ENCODE measurements at regions not wholly inside any gene's neighbourhood (a gene's known extent, or its start where the extent isn't known, plus 50 kb on each side); places are given as distances from the start of the nearest gene placed in this dataset.

DNA sequence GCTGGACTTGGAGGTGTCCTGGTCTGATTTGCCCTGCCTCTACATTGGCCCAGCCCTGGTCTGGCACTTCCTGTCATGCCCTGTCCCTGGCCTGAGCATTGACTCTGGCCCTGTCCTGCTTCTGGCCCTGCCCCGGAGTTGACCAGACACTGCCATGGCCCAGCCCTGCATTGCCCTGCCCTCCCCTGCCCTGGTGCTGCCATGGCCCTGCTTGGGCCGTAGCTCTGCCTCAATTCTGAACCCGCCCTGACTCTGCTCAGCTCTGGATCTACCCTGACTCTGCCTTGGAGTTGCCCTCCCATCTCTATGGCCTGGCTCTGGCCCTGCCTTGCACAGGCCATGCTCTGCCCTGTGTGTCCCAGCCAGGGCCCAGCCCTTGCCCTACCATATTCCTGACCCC, 647.1 kb downstream of the ZNF37A start:
- DNase-seq (ENCODE audit: low read depth in 1 of 2, low spot score in 2 of 2) (no peak), FAIRE-seq (no peak)
- H2BK20ac ChIP-seq (ENCODE audit: low read length) = no peak overlapping the region
- H3K27me3 ChIP-seq (replicated peaks in 1 of 4; ENCODE audit: control insufficient read depth in 3 of 4, extremely low read depth in 1 of 4, insufficient read depth in 3 of 4, low read length in 3 of 4) = no peaks in the 10 kb centered on the region
- H2AFZ ChIP-seq (ENCODE audit: low read length) = no peak overlapping the region
- peaks cover 34 to 69% of the 10 kb centered on the region in 2 experiments for H3K9me3 ChIP-seq (ENCODE audit: insufficient read depth in 2 of 2, low read depth in 1 of 2, low read length in 1 of 2)
- no peak overlapping the region for H2BK120ac ChIP-seq (replicated peaks; ENCODE audit: low read depth, low read length)
- no peaks in the 10 kb centered on the region for H4K20me1 ChIP-seq (replicated peaks in 1 of 2; ENCODE audit: control insufficient read depth in 1 of 2, insufficient read depth in 2 of 2, low read length in 2 of 2)
- no peak overlapping the region for H3K18ac ChIP-seq (ENCODE audit: extremely low read depth, low read length)
- H3K4me2 ChIP-seq (ENCODE audit: insufficient read depth in 1 of 2, low read depth in 2 of 2, low read length in 2 of 2) = no peak overlapping the region
- no peak overlapping the region for H3K27ac ChIP-seq (ENCODE audit: low read depth, low read length)
- H3K79me2 ChIP-seq (ENCODE audit: control insufficient read depth in 1 of 2, insufficient read depth in 2 of 2, low read length in 2 of 2) = no peaks in the 10 kb centered on the region
- H3K9ac ChIP-seq (replicated peaks in 1 of 4; ENCODE audit: extremely low read depth in 1 of 4, low read depth in 3 of 4, low read length in 3 of 4) = no peak overlapping the region
- H3K79me1 ChIP-seq (ENCODE audit: low read depth, low read length) = no peaks in the 10 kb centered on the region
- no peak overlapping the region for H4K5ac ChIP-seq (ENCODE audit: insufficient read length, low read depth, low read length)
- no peak overlapping the region for H2AK5ac ChIP-seq (ENCODE audit: low read depth, low read length)
- H3K23ac ChIP-seq (ENCODE audit: insufficient read length) = no peak overlapping the region
- ChIA-PET CTCF (ENCODE audit: partially characterized antibody) (no interaction called here), POLR2A (ENCODE audit: partially characterized antibody) (no interaction called here)
- no peak overlapping the region for H4K8ac ChIP-seq (ENCODE audit: extremely low read depth, insufficient read depth, low read length)
- no peak overlapping the region for H3K56ac ChIP-seq (replicated peaks; ENCODE audit: insufficient read length, low read depth, low read length)
- H4K91ac ChIP-seq (replicated peaks; ENCODE audit: insufficient read length, low read length) = no peak overlapping the region
- H3K4me1 ChIP-seq (replicated peaks in 1 of 4; ENCODE audit: control insufficient read depth in 3 of 4, insufficient read depth in 4 of 4, low read length in 3 of 4) = no peaks in the 10 kb centered on the region
- no peaks in the 10 kb centered on the region for H3K23me2 ChIP-seq (ENCODE audit: low read depth, low read length)
- no peak overlapping the region for H3K14ac ChIP-seq (ENCODE audit: insufficient read length)
- no peak overlapping the region for H2BK12ac ChIP-seq (ENCODE audit: low read depth, low read length)
- H3K4ac ChIP-seq (replicated peaks; ENCODE audit: insufficient read length, low read depth, low read length) = no peak overlapping the region
- TF ChIP-seq BCL11A (IDR thresholded peaks at IDR 0.05; ENCODE audit: low read depth in 2 of 2, low read length in 2 of 2) (no peak), SRF (IDR thresholded peaks at IDR 0.05; ENCODE audit: low read depth, low read length) (no peak), CREB1 (IDR thresholded peaks at IDR 0.05) (no peak), TEAD4 (IDR thresholded peaks at IDR 0.05; ENCODE audit: low read depth, low read length) (no peak), FOSL1 (IDR thresholded peaks at IDR 0.05; ENCODE audit: insufficient read depth, low read depth, low read length) (no peak), SP4 (IDR thresholded peaks at IDR 0.05; ENCODE audit: low read length) (no peak), RAD21 (IDR thresholded peaks at IDR 0.05 in 1 of 2, conservative IDR thresholded peaks at IDR 0.05 in 1 of 2; ENCODE audit: low read depth in 2 of 2, low read length in 2 of 2) (no peak), POLR2A (IDR thresholded peaks at IDR 0.05; ENCODE audit: control extremely low read depth in 1 of 2, low read depth in 2 of 2, low read length in 2 of 2) (no peak), CTBP2 (IDR thresholded peaks at IDR 0.05; ENCODE audit: borderline replicate concordance, insufficient read depth, insufficient read length, low read length) (no peak), SUZ12 (IDR thresholded peaks at IDR 0.05; ENCODE audit: low read length) (no peak), KDM1A (IDR thresholded peaks at IDR 0.05; ENCODE audit: borderline replicate concordance, low read length) (no peak), NRF1 (IDR thresholded peaks at IDR 0.05; ENCODE audit: low read depth, low read length) (no peak), ASH2L (IDR thresholded peaks at IDR 0.05; ENCODE audit: low read length) (no peak), JUND (IDR thresholded peaks at IDR 0.05; ENCODE audit: low read length) (no peak), BACH1 (IDR thresholded peaks at IDR 0.05; ENCODE audit: low read length) (no peak)
- H3K4me3 ChIP-seq (ENCODE audit: extremely low read depth in 1 of 4, insufficient read depth in 2 of 4, low read depth in 3 of 4, low read length in 4 of 4) = no peak overlapping the region
- H2BK5ac ChIP-seq (ENCODE audit: low read depth, low read length) = no peak overlapping the region
- H3K36me3 ChIP-seq (ENCODE audit: control insufficient read depth in 2 of 4, insufficient read depth in 4 of 4, low read length in 3 of 4) = no peaks in the 10 kb centered on the region; a peak in 1 of 8 replicates
- 83% methylated on average over 3 of the region's 3 CpGs; no CpG with 5 or more reads in 1 of the 2 experiments for WGBS, 2 experiments (ENCODE audit: extremely low coverage in 1 of 2, insufficient coverage in 1 of 2, insufficient read length in 1 of 2, insufficient replicate concordance in 2 of 2, low coverage in 1 of 2, low lambda C conversion rate in 2 of 2, missing lambda C conversion rate in 1 of 2)
- H2BK15ac ChIP-seq (ENCODE audit: low read length) = no peak overlapping the region

Data from H1 (cell line).